Smooth muscle cell (in vitro differentiated cells): ENCODE measurements at regions not wholly inside any gene's neighbourhood (a gene's known extent, or its start where the extent isn't known, plus 50 kb on each side); places are given as distances from the start of the nearest gene placed in this dataset.

Experiments used
- DNase-seq: peaks from one replicate; lab custom pipeline; 2025; ENCODE audit not compliant: unreplicated experiment; lab: John Stamatoyannopoulos, UW
- H2AFZ ChIP-seq: fragments of 200-600 bp; sonication (generic); 2 replicates; pipeline ENCODE4 v1.6.0; 2016; ENCODE audit warnings: antibody characterized with exemption, low read depth, mild to moderate bottlenecking
- H3F3A ChIP-seq: fragments of 200-600 bp; sonication (generic); 2 replicates; pipeline ENCODE4 v1.6.0; 2017; ENCODE audit warnings: antibody characterized with exemption, low read depth
- H3K27ac ChIP-seq: fragments of 200-600 bp; sonication (generic); 2 replicates; pipeline ENCODE4 v1.5.1; 2016; ENCODE audit warnings: low read depth, mild to moderate bottlenecking
- H3K27me3 ChIP-seq: fragments of 200-600 bp; sonication (generic); 2 replicates; pipeline ENCODE4 v1.6.1; 2016; ENCODE audit warnings: low read depth, mild to moderate bottlenecking
- H3K36me3 ChIP-seq: fragments of 200-600 bp; sonication (generic); 2 replicates; pipeline ENCODE4 v1.5.1; 2016; ENCODE audit warnings: low read depth
- H3K4me1 ChIP-seq: fragments of 200-600 bp; sonication (generic); 2 replicates; pipeline ENCODE4 v1.5.1; 2016; ENCODE audit warnings: low read depth
- H3K4me2 ChIP-seq: fragments of 200-600 bp; sonication (generic); 2 replicates; pipeline ENCODE4 v1.6.0; 2016; ENCODE audit warnings: mild to moderate bottlenecking
- H3K4me3 ChIP-seq: fragments of 200-600 bp; sonication (generic); 2 replicates; pipeline ENCODE4 v1.5.1; 2016; ENCODE audit warnings: mild to moderate bottlenecking
- H3K79me2 ChIP-seq: fragments of 200-600 bp; sonication (generic); 2 replicates; pipeline ENCODE4 v1.6.0; 2016; ENCODE audit warnings: low read depth, mild to moderate bottlenecking
- H3K9ac ChIP-seq: fragments of 200-600 bp; sonication (generic); 2 replicates; pipeline ENCODE4 v1.6.0; 2016; ENCODE audit warnings: low read depth
- H3K9me3 ChIP-seq: fragments of 200-600 bp; sonication (generic); replicated peaks from 2 replicates; pipeline ENCODE4 v1.5.1; 2016; ENCODE audit warnings: low read depth
- H4K20me1 ChIP-seq: fragments of 200-600 bp; sonication (generic); 2 replicates; pipeline ENCODE4 v1.6.0; 2016; ENCODE audit warnings: low read depth
- CTCF ChIP-seq: fragments of 200-600 bp; sonication (generic); IDR thresholded peaks from 2 replicates; pipeline ENCODE4 v1.5.1; 2017; ENCODE audit warnings: borderline replicate concordance, mild to moderate bottlenecking, antibody characterized with exemption; ENCODE audit not compliant: insufficient read depth, poor library complexity, severe bottlenecking
- WGBS: methylation state at CpG from one replicate; pipeline ENCODE4 v1.1.7; 2016; ENCODE audit warnings: low lambda C conversion rate; 5-methylcytosine and 5-hydroxymethylcytosine counted together

- Histone ChIP-seq H3K9me3 (no peaks in the 10 kb centered on the region), H4K20me1 (no peaks in the 10 kb centered on the region), H3K4me2 (peak overlapping the region; percentile 6), H3K27ac (peak overlapping the region; percentile 38), H3K36me3 (no peaks in the 10 kb centered on the region), H3K4me3 (no peak overlapping the region), H3K79me2 (no peaks in the 10 kb centered on the region), H3K4me1 (peaks cover 3% of the 10 kb centered on the region), H3K9ac (no peak overlapping the region), H3K27me3 (no peaks in the 10 kb centered on the region), H2AFZ (no peak overlapping the region), H3F3A (peaks cover 5% of the 10 kb centered on the region)
- no peak for DNase-seq
- 46% methylated on average over 2 of the region's 2 CpGs for WGBS
- no peak for TF ChIP-seq CTCF
Measured at GRCh38 chr20:39916236-39916765, 772.7 kb downstream of the MAFB start.

- peaks cover 3% of the 10 kb centered on the region for H3K4me1 ChIP-seq
- H3K36me3 ChIP-seq: no peaks in the 10 kb centered on the region
- H3K27me3 ChIP-seq: no peaks in the 10 kb centered on the region
- peak overlapping the region; percentile 55 for H3K27ac ChIP-seq
- no peak for DNase-seq
- H3K9me3 ChIP-seq: no peaks in the 10 kb centered on the region
- no peaks in the 10 kb centered on the region for H4K20me1 ChIP-seq
- H3K4me3 ChIP-seq: no peak overlapping the region
- TF ChIP-seq CTCF: no peak
- H3K4me2 ChIP-seq: no peak overlapping the region
- no peaks in the 10 kb centered on the region for H3K79me2 ChIP-seq
- WGBS: 55% methylated on average over 3 of the region's 3 CpGs
- H2AFZ ChIP-seq: no peak overlapping the region
- peaks cover 5% of the 10 kb centered on the region for H3F3A ChIP-seq
- H3K9ac ChIP-seq: no peak overlapping the region
Measured at GRCh38 chr20:39913274-39913673, 775.8 kb downstream of the MAFB start.

GRCh38 chr20:39911497-39911896 is 777.5 kb downstream of the MAFB start:
- Histone ChIP-seq H3K79me2 (no peaks in the 10 kb centered on the region), H3K9ac (no peak overlapping the region), H2AFZ (no peak overlapping the region), H3K4me2 (no peak overlapping the region), H3K27me3 (no peaks in the 10 kb centered on the region), H3K36me3 (no peaks in the 10 kb centered on the region), H3F3A (peaks cover under 1% of the 10 kb centered on the region), H3K4me3 (no peak overlapping the region), H3K4me1 (peaks cover 3% of the 10 kb centered on the region), H4K20me1 (no peaks in the 10 kb centered on the region), H3K27ac (no peak overlapping the region), H3K9me3 (no peaks in the 10 kb centered on the region)
- TF ChIP-seq CTCF: no peak
- DNase-seq: no peak
- 85% methylated on average over 1 of the region's 1 CpG for WGBS

GRCh38 chr20:39910536-39910935 is 778.5 kb downstream of the MAFB start:
- WGBS: 93% methylated on average over 2 of the region's 2 CpGs
- no peaks in the 10 kb centered on the region for H3F3A ChIP-seq
- H4K20me1 ChIP-seq: no peaks in the 10 kb centered on the region
- H2AFZ ChIP-seq: no peak overlapping the region
- no peaks in the 10 kb centered on the region for H3K36me3 ChIP-seq
- H3K27ac ChIP-seq: no peak overlapping the region
- no peak overlapping the region for H3K4me2 ChIP-seq
- no peak overlapping the region for H3K9ac ChIP-seq
- H3K4me1 ChIP-seq: no peaks in the 10 kb centered on the region
- H3K27me3 ChIP-seq: no peaks in the 10 kb centered on the region
- H3K4me3 ChIP-seq: no peak overlapping the region
- no peak for DNase-seq
- no peaks in the 10 kb centered on the region for H3K9me3 ChIP-seq
- TF ChIP-seq CTCF: no peak
- no peaks in the 10 kb centered on the region for H3K79me2 ChIP-seq
